Mesodermal cell (in vitro differentiated cells): ENCODE measurements at regions not wholly inside any gene's neighbourhood (a gene's known extent, or its start where the extent isn't known, plus 50 kb on each side); places are given as distances from the start of the nearest gene placed in this dataset.

ENCODE experiments used
- H3K27ac ChIP-seq: 2 replicates; pipeline ENCODE4 v1.7.0; 2013; ENCODE audit warnings: mild to moderate bottlenecking, low read depth, low read length, moderate library complexity; ENCODE audit not compliant: severe bottlenecking
- H3K36me3 ChIP-seq: 2 replicates; pipeline ENCODE4 v1.7.1; 2013; ENCODE audit warnings: mild to moderate bottlenecking, low read length, moderate library complexity; ENCODE audit not compliant: control insufficient read depth, insufficient read depth
- H3K4me1 ChIP-seq: one replicate; pipeline ENCODE4 v1.7.1; 2013; ENCODE audit warnings: mild to moderate bottlenecking, low read length; ENCODE audit not compliant: insufficient read depth, control insufficient read depth, poor library complexity, severe bottlenecking
- H3K4me3 ChIP-seq: 2 replicates; pipeline ENCODE4 v1.7.0; 2013; ENCODE audit warnings: low read length, control low read depth, mild to moderate bottlenecking; ENCODE audit not compliant: insufficient read depth, poor library complexity, severe bottlenecking; ENCODE audit errors: extremely low read depth
- H3K9me3 ChIP-seq: 2 replicates; pipeline ENCODE4 v1.7.1; 2013; ENCODE audit warnings: mild to moderate bottlenecking, low read length, moderate library complexity; ENCODE audit not compliant: control insufficient read depth
- WGBS, 2 experiments: methylation state at CpG; one replicate each; pipeline ENCODE4 v1.1.5; 2013; ENCODE audit warnings: missing lambda C conversion rate in 2 of 2; ENCODE audit not compliant: insufficient coverage in 2 of 2; 5-methylcytosine and 5-hydroxymethylcytosine counted together

DNA sequence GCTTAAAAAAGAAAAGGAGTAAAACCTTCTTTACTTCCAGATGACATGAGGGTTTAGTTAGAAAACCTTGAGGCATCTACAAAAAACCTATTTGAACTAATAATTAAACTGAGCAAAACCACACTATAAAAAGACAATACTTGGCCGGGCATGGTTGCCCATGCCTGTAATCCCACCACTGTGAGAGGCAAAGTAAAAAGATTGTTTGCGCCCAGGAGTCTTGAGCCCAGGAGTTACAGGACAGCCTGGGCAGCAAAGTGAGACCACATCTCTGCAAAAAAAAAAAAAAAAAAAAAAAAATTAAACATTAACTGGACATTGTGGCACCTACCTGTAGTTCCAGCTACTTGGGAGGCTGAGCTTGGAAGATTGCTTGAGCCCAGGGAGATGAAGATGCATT is 502.8 kb upstream of the LRRTM4 start:
- Histone ChIP-seq H3K9me3 (peaks cover 7% of the 10 kb centered on the region), H3K27ac (no peak overlapping the region), H3K4me3 (no peak overlapping the region), H3K36me3 (no peaks in the 10 kb centered on the region), H3K4me1 (no peaks in the 10 kb centered on the region)
- no CpG with 5 or more reads among the region's 2 CpGs for WGBS, 2 experiments

DNA sequence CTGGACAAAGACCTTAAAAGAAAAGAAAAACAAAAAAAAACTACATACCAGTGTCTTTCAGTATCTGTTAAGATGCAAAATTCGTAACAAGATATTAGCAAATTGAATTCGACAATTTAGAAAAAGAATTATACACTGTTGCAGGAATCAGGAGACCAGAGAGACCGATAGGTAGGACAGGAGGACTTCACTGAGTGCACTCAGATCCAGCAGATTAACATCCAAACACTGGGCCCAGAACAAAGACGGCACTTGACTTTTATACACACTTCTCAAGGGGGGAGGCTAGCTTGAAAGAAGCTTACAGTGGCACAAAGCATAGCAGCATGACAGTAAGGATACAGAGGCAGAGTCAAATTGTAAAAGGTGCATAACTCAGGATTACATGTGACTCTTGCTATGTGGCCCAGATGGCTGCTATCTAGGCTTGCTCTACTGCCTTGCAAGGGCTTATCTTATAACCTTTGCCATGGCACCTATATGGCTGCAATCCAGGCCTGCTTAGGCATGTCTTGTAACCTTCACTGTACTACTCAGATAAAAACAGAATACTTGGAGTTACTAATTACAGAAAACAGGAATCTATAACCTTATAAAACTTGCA is 507.3 kb upstream of the LRRTM4 start:
- H3K4me3 ChIP-seq, result no peak overlapping the region
- 80 to 100% methylated on average over 2 of the region's 4 CpGs for WGBS, 2 experiments
- H3K9me3 ChIP-seq, result peaks cover 7% of the 10 kb centered on the region

DNA sequence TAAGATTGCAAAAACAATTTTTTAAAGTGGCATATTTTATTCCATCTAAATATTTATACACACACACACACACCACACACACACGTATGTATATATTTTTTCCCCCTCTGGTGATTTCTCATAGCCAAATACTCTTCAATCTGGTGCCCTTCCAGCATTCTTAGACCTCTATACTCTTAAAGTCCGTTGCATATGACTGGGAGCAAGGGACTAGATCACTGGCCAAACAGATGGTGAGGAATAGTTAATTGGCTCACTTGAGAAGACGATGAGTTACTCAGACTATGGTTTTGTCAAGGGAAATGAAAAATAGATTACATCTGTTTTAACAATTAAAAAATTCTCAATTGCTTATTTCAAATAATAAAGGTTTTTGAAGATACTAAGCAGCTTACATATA is 512.5 kb upstream of the LRRTM4 start:
- Histone ChIP-seq H3K9me3 (peaks cover 3% of the 10 kb centered on the region), H3K4me3 (no peak overlapping the region), H3K36me3 (no peaks in the 10 kb centered on the region), H3K4me1 (no peaks in the 10 kb centered on the region), H3K27ac (no peak overlapping the region)
- 40 to 100% methylated on average over 1 of the region's 3 CpGs for WGBS, 2 experiments

More for the DNA sequence above, 507.3 kb upstream of the LRRTM4 start:
- no peaks in the 10 kb centered on the region for H3K36me3 ChIP-seq
- no peak overlapping the region for H3K27ac ChIP-seq
- no peaks in the 10 kb centered on the region for H3K4me1 ChIP-seq

DNA sequence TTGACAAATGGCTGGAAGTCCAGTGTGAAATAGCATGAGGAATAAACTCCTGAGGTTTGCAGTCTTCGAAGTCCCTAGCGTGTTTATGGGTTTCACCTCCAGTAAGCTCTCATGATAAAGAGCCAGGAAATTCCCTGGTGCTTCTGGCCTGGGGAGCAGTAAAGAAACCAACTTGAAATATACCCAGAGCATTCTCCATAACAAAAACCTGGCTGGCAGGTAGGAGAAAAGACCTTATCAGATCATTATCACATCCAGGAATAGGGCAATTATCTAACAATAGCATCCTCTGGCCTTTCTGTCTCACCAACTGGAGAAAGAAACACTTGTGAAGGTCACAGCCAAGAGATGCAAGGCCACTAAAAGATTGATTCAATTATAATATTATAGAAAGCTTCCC is 513.6 kb upstream of the LRRTM4 start:
- no peak overlapping the region for H3K27ac ChIP-seq
- H3K4me3 ChIP-seq, result no peak overlapping the region
- H3K36me3 ChIP-seq, result no peaks in the 10 kb centered on the region
- no peaks in the 10 kb centered on the region for H3K4me1 ChIP-seq
- no peaks in the 10 kb centered on the region for H3K9me3 ChIP-seq
- 17 to 43% methylated on average over 2 of the region's 2 CpGs for WGBS, 2 experiments

DNA sequence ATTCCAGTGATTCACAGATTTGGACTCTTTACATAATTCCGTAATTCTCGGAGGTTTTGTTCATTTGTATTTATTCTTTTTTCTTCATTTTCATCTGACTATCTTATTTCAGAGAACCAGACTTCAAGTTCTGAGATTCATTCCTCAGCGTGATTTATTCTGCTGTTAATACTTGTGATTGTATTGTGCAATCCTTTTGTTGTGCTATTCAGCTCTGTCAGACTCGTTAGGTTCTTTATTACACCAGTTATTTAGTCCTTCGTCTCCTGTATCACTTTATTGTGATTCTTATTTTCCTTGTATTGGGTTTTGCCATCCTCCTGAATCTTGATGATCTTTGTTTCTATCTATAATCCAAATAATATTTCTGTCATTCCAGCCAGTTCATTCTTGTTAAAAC is 529.3 kb upstream of the LRRTM4 start:
- H3K4me3 ChIP-seq, result no peak overlapping the region

GRCh38 chr2:78056976-78057375 is 534.8 kb upstream of the LRRTM4 start:
- Histone ChIP-seq H3K9me3 (no peaks in the 10 kb centered on the region), H3K4me3 (no peak overlapping the region), H3K27ac (no peak overlapping the region), H3K4me1 (no peaks in the 10 kb centered on the region), H3K36me3 (no peaks in the 10 kb centered on the region)

More for the DNA sequence above, 529.3 kb upstream of the LRRTM4 start:
- peaks cover 7% of the 10 kb centered on the region for H3K9me3 ChIP-seq
- no CpG with 5 or more reads among the region's 5 CpGs for WGBS, 2 experiments
- no peaks in the 10 kb centered on the region for H3K36me3 ChIP-seq
- no peaks in the 10 kb centered on the region for H3K4me1 ChIP-seq
- H3K27ac ChIP-seq, result no peak overlapping the region

DNA sequence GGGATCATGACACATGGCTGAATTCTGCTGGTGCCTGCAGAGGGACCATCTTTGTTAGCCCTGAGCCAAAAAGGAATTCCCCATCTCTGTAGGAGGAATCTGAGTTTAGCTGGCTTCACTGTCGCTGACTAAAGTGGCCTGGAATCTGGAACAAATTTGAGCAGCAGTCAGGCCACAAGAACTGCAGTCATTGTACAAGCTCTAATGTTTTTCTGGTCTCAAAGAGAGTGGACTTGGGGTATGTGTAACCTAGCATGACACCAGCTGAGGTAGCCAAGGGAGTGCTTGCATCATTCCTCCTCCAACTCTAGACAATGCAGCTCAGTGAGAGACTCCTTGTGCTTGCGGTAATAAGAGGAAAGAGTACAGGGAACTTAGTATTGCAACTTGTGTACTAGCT is 539.1 kb upstream of the LRRTM4 start:
- Histone ChIP-seq H3K27ac (peak overlapping the region; percentile 12), H3K36me3 (no peaks in the 10 kb centered on the region), H3K4me3 (no peak overlapping the region), H3K9me3 (no peaks in the 10 kb centered on the region), H3K4me1 (no peaks in the 10 kb centered on the region)
- WGBS, 2 experiments, result 83% methylated on average over 1 of the region's 2 CpGs; no CpG with 5 or more reads in 1 of the 2 experiments

GRCh38 chr2:78061732-78062131 is 539.6 kb upstream of the LRRTM4 start:
- Histone ChIP-seq H3K4me3 (no peak overlapping the region), H3K36me3 (no peaks in the 10 kb centered on the region), H3K4me1 (no peaks in the 10 kb centered on the region), H3K27ac (peak overlapping the region; percentile 12), H3K9me3 (no peaks in the 10 kb centered on the region)
- WGBS, 2 experiments, result 87 to 94% methylated on average over 4 of the region's 5 CpGs

- no CpG with 5 or more reads among the region's 2 CpGs for WGBS, 2 experiments
- no peak overlapping the region for H3K27ac ChIP-seq
Observed at GRCh38 chr2:78063246-78064020, 541.3 kb upstream of the LRRTM4 start.

DNA sequence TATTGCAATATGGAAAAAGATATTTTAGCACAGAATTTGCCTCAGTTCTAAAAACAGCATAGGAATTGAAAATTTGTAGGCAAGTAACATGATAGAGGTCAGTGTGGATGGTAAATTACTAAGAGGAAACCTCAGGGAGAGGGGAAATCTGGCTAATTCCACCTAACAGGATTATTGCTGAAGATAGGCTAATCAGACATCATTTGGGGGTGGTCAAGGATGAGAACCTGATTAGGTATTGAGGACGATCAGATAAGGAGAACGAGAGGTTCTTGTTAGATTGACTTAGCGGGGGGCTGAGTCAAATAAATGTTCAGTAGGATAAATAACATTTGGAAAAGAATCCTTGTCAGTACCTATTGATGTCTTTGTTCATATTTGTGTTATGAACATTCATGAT is 543.2 kb upstream of the LRRTM4 start:
- Histone ChIP-seq H3K36me3 (no peaks in the 10 kb centered on the region), H3K4me3 (no peak overlapping the region), H3K9me3 (no peaks in the 10 kb centered on the region), H3K27ac (no peak overlapping the region), H3K4me1 (no peaks in the 10 kb centered on the region)
- WGBS, 2 experiments, result 40 to 73% methylated on average over 2 of the region's 3 CpGs

More at GRCh38 chr2:78063246-78064020, 541.3 kb upstream of the LRRTM4 start:
- no peaks in the 10 kb centered on the region for H3K4me1 ChIP-seq
- H3K4me3 ChIP-seq, result no peak overlapping the region
- no peaks in the 10 kb centered on the region for H3K9me3 ChIP-seq
- no peaks in the 10 kb centered on the region for H3K36me3 ChIP-seq

- Histone ChIP-seq H3K4me3 (no peak overlapping the region), H3K36me3 (no peaks in the 10 kb centered on the region), H3K9me3 (no peaks in the 10 kb centered on the region), H3K27ac (no peak overlapping the region), H3K4me1 (no peaks in the 10 kb centered on the region)
Observed at GRCh38 chr2:78068808-78069207, 546.6 kb upstream of the LRRTM4 start.
